Stimulated activated CD4-positive, alpha-beta T cell treated with anti-CD3 and anti-CD28 coated beads, Interleukin-1b, Interleukin-23, amount 100 ng/mL, for 4 hours (primary cell): ENCODE measurements at regions not wholly inside any gene's neighbourhood (a gene's known extent, or its start where the extent isn't known, plus 50 kb on each side); places are given as distances from the start of the nearest gene placed in this dataset.

ENCODE experiments used
- DNase-seq, 2 donors: peaks; one replicate each; pipeline ENCODE4 v3.0.0-alpha.2; 2020; ENCODE audit warnings: low read depth in 2 of 2

GRCh38 chr3:30069056-30069455, 537.3 kb upstream of the TGFBR2 start:
- no peak for DNase-seq

DNA sequence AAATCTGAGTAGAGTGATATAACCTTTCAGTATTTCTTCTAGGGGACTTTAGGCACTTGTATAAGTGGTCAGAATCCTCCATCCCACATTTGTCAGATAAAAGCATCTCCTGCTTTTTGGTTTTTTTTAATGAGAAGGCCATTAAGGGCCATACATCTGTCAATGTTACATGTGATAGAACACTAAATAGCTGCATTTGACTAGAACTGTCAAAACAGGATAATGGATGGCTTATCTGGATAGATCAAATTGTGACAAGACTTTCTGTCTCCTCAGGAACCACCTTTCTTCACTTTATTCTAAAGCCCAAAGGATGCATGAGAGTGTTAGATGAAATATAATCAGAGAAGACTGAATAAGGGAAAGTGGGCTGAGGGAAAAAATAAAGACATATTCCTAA, 533.4 kb upstream of the TGFBR2 start:
- DNase-seq, result no peak

GRCh38 chr3:30073622-30074021, 532.8 kb upstream of the TGFBR2 start:
- DNase-seq, result no peak

DNA sequence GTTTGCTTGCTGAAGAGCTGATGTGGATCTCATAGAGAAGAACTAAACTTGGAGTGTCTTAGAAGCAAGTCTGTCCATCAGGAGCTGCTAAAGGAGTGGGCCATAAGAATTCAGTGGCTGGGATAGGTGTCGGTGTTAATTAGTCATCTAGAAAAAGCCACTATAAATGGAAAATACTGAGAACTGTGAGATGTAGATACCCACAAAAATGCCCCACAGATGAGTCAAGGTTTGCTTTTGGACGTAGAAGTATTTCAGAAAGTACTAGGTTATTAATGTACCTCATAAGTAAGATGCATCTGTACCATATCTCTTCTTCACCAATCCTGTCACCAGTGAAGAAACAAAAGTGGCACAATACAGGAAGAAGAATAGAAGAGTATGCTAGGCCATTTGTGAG, 530.9 kb upstream of the TGFBR2 start:
- no peak for DNase-seq

DNA sequence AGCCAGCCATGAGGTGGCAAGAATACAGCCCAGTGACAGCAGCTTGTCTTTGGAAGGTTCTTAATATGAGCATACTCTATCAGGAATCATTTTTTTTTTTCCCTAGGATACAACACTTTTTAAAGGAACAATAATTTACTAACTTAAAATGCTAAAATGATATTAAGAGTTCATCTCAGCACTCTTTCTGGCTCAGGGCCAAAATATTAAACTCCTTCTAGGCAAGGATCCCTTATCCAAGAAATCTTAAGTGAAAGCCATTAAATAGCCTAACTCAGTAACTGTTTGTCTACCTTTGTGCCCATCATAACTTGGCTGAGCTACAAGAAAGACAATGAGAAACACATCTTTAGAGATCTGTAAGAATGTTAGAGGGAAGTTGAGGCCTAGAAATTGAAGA, 529.5 kb upstream of the TGFBR2 start:
- no peak for DNase-seq

- no peak for DNase-seq
Observed at GRCh38 chr3:30077746-30078145, 528.7 kb upstream of the TGFBR2 start.

- no peak for DNase-seq
Observed at GRCh38 chr3:30078736-30079135, 527.7 kb upstream of the TGFBR2 start.

GRCh38 chr3:30081904-30082303, 524.5 kb upstream of the TGFBR2 start:
- DNase-seq, result no peak

DNA sequence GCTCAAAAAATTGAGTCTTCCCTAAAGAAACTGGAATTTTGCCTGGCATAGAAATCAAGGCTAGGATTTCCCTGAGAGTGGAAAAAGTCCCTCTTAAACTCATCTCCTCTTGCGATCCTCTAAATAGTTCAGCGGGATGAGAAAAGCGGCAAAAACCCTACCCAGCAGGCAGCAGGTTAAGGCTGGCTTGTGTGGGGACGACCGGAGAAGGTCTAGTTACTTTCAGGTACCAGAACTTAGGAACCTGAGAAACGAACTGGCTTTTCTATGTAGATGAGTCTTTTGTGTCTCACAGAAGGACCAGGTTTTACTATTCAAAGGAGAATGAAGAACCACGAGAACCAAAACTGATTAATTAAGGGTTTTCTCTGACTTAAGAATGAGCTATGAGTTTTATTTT, 523.7 kb upstream of the TGFBR2 start:
- DNase-seq, result no peak

DNA sequence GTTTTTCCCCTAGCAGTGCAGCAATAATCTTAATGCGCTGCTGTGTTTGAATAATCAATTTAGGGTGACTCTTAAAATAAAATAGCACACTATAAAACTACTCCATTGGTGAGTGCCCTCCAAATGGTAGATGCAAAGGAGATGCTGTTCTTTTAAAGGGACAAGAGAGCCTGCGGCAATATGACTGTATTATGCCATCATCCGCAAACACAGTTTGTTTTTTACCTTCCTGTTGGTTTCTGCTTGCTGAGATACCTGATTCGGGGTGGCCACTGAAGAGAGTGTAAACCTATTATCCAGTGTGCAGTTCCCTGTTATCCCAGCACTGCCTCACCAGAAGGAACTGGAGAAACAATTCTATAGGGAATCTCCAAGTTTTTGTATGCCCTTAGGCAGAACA, 523.1 kb upstream of the TGFBR2 start:
- no peak for DNase-seq

DNA sequence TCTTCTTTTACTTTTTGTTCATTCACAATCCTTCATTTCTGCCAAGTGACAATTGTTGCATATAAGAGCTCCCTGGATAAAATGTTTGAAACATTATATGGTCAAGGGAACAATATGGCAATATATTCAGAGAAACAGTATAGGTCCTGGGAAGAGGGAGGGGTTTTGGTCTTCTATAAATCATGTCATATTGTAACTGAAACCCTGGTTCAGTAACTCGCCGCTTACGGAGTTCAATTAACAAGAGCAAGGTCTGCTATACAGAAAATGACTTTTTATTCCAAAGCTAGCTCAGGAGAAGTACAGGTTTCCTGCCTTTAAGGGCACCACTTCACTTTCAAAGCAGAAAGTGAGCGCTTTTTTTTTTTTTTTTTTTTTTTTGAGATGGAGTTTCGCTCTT, 522.1 kb upstream of the TGFBR2 start:
- DNase-seq, result no peak

- no peak for DNase-seq
Observed at GRCh38 chr3:30084971-30085403, 521.4 kb upstream of the TGFBR2 start.

GRCh38 chr3:30085486-30085885, 520.9 kb upstream of the TGFBR2 start:
- no peak for DNase-seq

DNA sequence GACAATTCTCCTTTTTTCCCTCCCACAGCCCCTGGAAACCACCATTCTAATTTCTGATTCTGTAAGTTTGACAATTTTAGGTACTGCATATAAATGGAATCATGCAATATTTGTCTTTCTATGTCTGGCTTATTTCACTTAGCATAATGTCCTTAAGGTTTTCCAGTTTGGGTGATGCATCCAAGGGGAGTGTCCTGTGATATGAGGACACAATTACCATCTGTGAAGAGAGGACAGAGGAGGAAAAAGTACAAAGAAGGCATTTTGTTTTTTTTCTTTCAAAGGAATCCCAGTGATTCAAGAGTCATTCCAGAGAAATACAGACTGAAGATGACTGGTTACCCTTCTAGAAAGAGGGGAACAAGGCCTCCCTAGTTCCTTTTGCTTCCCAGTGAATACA, 514.7 kb upstream of the TGFBR2 start:
- no peak for DNase-seq

DNA sequence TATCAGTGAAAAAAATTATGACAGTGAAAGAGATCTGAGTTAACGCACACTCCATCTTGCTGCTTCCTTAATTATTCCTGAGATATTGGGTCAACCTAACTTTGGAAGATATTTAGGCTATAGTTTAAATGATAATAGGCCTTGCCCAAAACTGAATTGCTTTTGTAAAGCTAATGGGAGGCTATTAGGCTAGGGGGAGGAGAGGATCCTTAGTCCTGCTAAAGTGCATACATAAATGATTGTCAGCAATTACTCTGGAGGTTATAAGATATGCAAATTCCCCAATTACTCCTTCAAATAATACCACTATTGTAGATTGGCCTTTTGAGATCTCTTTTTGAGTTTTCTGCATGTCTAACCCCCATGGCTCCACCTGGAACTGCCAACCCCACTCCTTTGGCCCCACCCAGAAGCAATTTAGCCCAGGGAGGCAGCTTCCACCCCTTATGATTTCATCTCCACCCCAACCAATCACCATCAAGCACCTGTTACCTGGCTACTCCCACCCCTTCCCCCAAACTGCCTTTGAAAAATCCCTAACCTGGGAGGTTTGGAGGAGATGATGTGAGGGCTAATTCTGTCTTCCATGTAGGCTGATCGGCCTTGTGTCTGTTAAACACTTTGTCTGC, 509.3 kb upstream of the TGFBR2 start:
- DNase-seq, result no peak

DNA sequence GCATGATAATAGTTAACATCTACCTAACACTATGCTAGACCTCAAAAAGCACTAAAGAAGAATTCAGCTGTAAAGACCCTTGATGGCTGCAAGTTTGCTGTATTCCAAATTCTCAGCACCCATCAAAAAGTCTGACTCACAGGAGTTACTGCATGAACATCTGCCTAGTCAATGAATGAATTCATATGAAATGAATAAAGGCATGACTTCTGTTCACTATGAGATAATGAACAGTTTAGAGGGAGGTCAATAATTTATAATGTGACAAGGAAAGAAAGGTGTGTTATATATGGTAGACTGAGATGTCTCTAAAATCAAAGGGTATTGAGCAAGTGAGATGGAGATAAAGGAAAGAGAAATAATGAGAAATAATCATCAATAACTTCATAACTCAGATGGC, 508.2 kb upstream of the TGFBR2 start:
- DNase-seq, result no peak

- DNase-seq, result no peak
Observed at GRCh38 chr3:30098653-30099455, 507.5 kb upstream of the TGFBR2 start.

DNA sequence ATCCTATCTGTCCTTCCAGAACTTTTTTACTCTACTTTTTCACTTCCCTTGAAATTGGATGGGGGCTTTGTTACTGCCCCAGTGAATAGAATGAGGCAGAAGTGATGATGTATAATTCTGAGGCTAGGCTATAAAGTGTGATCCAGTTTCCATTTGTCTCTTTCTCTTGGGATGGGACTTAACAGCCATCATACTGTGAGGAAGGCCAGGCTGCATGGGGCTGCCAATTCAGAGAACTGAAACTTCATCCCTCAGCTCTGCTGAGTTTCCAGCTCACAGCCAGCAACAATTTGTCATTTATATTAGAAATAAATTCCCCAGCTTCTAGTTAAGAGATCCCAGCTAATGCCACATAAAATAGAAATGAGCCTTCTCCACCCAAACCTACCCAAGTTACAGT, 504.0 kb upstream of the TGFBR2 start:
- no peak for DNase-seq

- no peak for DNase-seq
Observed at GRCh38 chr3:30103186-30103585, 503.2 kb upstream of the TGFBR2 start.

DNA sequence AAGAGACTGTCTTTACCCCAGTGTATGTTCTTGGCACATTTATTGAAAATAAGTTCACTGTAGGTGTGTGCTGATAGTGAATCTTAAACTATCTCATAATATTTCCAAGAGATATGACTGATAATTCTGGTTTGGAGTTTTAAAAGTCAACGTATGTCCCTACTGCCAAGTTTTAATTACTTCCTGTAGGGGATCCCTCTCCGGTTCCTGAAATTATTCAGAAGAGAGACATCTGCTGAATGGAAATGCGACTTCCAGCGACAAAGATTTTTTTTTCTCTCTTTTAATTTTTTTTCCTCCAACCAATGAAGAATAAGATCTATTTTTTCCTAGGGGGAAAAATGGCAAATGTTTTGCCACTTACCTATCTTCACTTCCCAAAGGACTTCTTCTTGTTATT, 498.9 kb upstream of the TGFBR2 start:
- no peak for DNase-seq

GRCh38 chr3:30112411-30112810, 494.0 kb upstream of the TGFBR2 start:
- DNase-seq, result no peak

- DNase-seq, result no peak
Observed at GRCh38 chr3:30112902-30113484, 493.4 kb upstream of the TGFBR2 start.

GRCh38 chr3:30113906-30114305, 492.5 kb upstream of the TGFBR2 start:
- no peak for DNase-seq
